HUES64 (cell line): ENCODE measurements at regions not wholly inside any gene's neighbourhood (a gene's known extent, or its start where the extent isn't known, plus 50 kb on each side); places are given as distances from the start of the nearest gene placed in this dataset.
A peak's percentile ranks its signal among the peaks of the same experiment; 100 is the strongest.
"Not testable (repeated sequence)": the region's sequence is repeated elsewhere in the genome, so short reads cannot be mapped to it uniquely, and the experiment has no call there.

Source experiments
- H3K27ac ChIP-seq: 2 replicates; pipeline ENCODE4 v1.7.0; 2013; ENCODE audit warnings: low read depth, low read length, inconsistent platforms
- H3K27me3 ChIP-seq: 2 replicates; pipeline ENCODE4 v1.6.1; 2013; ENCODE audit warnings: mild to moderate bottlenecking, low read length; ENCODE audit not compliant: insufficient read depth
- H3K36me3 ChIP-seq: 2 replicates; pipeline ENCODE4 v1.6.1; 2013; ENCODE audit warnings: mild to moderate bottlenecking, low read length; ENCODE audit not compliant: insufficient read depth
- H3K4me1 ChIP-seq: 2 replicates; pipeline ENCODE4 v1.6.1; 2013; ENCODE audit warnings: mild to moderate bottlenecking, low read length, moderate library complexity; ENCODE audit not compliant: insufficient read depth
- H3K4me3 ChIP-seq: 2 replicates; pipeline ENCODE4 v1.5.1; 2013; ENCODE audit warnings: mild to moderate bottlenecking, low read length, moderate library complexity
- H3K9ac ChIP-seq: 2 replicates; pipeline ENCODE4 v1.6.1; 2013; ENCODE audit warnings: mild to moderate bottlenecking, low read depth, low read length
- H3K9me3 ChIP-seq: 2 replicates; pipeline ENCODE4 v1.6.1; 2013; ENCODE audit warnings: low read depth, low read length; ENCODE audit not compliant: insufficient read depth
- WGBS: fragments of 150-250, 120-280 bp; methylation state at CpG from one replicate; pipeline ENCODE4 v1.1.7; 2013; ENCODE audit warnings: missing lambda C conversion rate; 5-methylcytosine and 5-hydroxymethylcytosine counted together

DNA sequence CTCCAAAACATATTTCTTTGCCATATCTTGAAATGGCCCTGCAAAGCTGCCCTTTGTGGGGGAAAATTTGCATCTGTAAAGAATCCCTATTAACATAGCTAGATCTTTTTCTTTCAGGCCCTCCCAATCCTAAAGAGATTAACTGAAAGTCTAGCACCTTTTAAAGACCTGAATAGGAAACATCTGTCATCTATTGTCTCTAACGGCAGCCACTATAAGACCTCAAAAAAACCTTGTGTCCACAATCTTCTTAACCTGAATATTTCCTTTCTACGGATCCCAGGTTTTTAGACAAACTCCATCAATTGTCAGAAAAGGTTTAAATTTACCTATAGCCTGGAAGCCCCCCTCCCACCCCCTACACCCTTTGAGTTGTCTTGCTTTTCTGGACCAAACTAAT lies 241.3 kb downstream of the NPR3 start:
- Histone ChIP-seq H3K4me1 (peaks cover 15% of the 10 kb centered on the region), H3K9me3 (peaks cover 14% of the 10 kb centered on the region), H3K27ac (peak overlapping the region; percentile 86)
- H3K9ac ChIP-seq, H3K4me3 ChIP-seq, H3K27me3 ChIP-seq, H3K36me3 ChIP-seq: not testable (repeated sequence)
- 45% methylated on average over 2 of the region's 2 CpGs for WGBS

DNA sequence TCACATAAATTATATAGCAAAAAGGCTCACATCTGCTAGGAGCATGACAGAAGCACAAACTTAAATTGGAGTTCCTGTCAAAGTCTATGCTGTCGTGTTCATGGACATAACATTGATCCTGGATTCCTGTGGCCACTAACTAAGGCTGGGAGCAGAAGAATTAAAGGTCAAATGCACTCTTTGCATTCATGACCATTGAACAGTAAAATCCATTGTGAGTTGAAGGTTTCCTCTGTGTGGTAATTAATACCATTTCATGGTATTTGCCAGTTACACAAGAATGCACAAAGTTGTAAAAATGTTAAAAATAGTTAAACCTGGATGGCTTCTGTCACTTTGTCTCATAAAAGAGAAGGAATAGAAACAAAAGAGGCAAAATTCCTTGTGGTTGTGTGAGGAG lies 242.6 kb downstream of the NPR3 start:
- WGBS: 84% methylated on average over 1 of the region's 1 CpG
- H3K27ac ChIP-seq: no peak overlapping the region
- H3K27me3 ChIP-seq: no peaks in the 10 kb centered on the region
- H3K36me3 ChIP-seq: 0 out of 2 replicates have a peak, but pooled peaks cover 3% of the 10 kb centered on the region
- peaks cover 15% of the 10 kb centered on the region for H3K4me1 ChIP-seq
- no peak overlapping the region for H3K9ac ChIP-seq
- H3K4me3 ChIP-seq: no peak overlapping the region
- peaks cover 14% of the 10 kb centered on the region for H3K9me3 ChIP-seq

- Histone ChIP-seq H3K4me1 (peaks cover 15% of the 10 kb centered on the region), H3K27me3 (no peaks in the 10 kb centered on the region), H3K36me3 (0 out of 2 replicates have a peak, but pooled peaks cover 3% of the 10 kb centered on the region), H3K9ac (no peak overlapping the region), H3K4me3 (no peak overlapping the region), H3K27ac (no peak overlapping the region), H3K9me3 (peaks cover 13% of the 10 kb centered on the region)
- 83% methylated on average over 1 of the region's 1 CpG for WGBS
Measured at GRCh38 chr5:32955814-32956213, 244.7 kb downstream of the NPR3 start.

DNA sequence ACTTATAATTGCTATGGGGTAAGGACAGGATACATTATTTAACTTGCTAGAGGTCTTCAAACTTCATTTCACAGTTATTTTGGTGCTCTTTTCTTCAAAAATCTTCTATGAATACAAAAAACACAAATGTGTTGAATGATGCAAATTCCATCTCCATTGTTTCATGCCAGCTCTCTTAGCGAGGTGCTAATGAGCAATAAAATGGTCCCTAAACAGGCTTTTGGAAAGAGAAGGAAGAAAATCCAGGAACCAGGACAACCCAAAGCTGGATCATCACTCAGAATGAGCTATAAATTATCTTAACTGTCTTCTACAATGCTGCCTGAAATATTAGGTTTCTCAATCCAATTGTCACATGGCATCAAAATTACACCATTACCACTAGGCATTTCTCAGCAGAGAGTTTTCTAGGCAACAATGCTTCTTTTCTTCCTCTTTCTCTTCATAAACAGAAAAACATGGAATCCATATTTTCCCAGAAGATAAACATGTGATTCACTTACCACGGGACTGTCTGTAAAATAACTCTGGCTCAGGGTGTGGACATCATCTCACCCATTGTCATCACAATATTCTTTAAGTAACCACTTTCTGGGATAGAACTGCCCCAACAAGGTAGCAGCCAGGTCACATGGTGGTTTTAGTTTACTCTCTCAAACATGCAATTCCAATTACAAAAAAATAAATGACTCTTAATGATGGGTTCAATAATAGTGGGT lies 249.4 kb downstream of the NPR3 start:
- 73% methylated on average over 2 of the region's 2 CpGs for WGBS
- H3K4me1 ChIP-seq: peaks cover 10% of the 10 kb centered on the region; the same call in 1 of the 2 replicates
- H3K36me3 ChIP-seq: no peaks in the 10 kb centered on the region
- no peak overlapping the region for H3K27ac ChIP-seq
- no peak overlapping the region for H3K9ac ChIP-seq
- no peak overlapping the region for H3K4me3 ChIP-seq
- no peaks in the 10 kb centered on the region for H3K27me3 ChIP-seq
- 0 out of 2 replicates have a peak, but pooled peaks cover 4% of the 10 kb centered on the region for H3K9me3 ChIP-seq

GRCh38 chr5:32961059-32961415 lies 249.9 kb downstream of the NPR3 start:
- Histone ChIP-seq H3K9me3 (0 out of 2 replicates have a peak, but pooled peaks cover 4% of the 10 kb centered on the region), H3K4me1 (peaks cover 10% of the 10 kb centered on the region; the same call in 1 of the 2 replicates), H3K4me3 (no peak overlapping the region), H3K9ac (no peak overlapping the region), H3K27ac (no peak overlapping the region), H3K36me3 (no peaks in the 10 kb centered on the region), H3K27me3 (no peaks in the 10 kb centered on the region)
- 91% methylated on average over 1 of the region's 1 CpG for WGBS

DNA sequence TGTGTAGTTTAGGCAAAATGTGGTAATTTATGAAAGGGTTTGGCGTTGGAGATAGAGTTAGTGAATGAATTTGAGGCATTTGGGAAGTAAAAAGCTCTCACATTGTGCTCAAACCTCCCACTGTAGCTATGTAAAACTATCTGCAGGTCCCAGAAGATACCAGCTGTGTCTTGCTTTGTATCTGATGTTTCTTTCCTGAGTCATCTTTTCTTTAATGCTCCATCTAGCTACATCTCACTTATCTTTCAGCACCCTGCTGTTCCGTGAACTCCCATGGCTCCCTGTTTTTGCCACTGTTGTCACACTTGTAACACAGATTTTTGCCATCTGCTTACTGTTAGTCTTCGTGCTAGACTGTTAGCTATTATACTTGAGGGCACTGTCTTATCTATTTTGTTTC lies 253.1 kb downstream of the NPR3 start:
- Histone ChIP-seq H3K4me1 (peaks cover 10% of the 10 kb centered on the region; the same call in 1 of the 2 replicates), H3K27me3 (no peaks in the 10 kb centered on the region), H3K9ac (no peak overlapping the region), H3K27ac (peak overlapping the region; percentile 44; the same call in 1 of the 2 replicates), H3K36me3 (no peaks in the 10 kb centered on the region), H3K9me3 (0 out of 2 replicates have a peak, but pooled peaks cover 4% of the 10 kb centered on the region), H3K4me3 (no peak overlapping the region)
- WGBS: 54% methylated on average over 3 of the region's 3 CpGs

- no peak overlapping the region for H3K4me3 ChIP-seq
- H3K4me1 ChIP-seq: peaks cover 2% of the 10 kb centered on the region; the same call in 1 of the 2 replicates
- H3K9me3 ChIP-seq: no peaks in the 10 kb centered on the region
- no peaks in the 10 kb centered on the region for H3K36me3 ChIP-seq
- no peaks in the 10 kb centered on the region for H3K27me3 ChIP-seq
- H3K9ac ChIP-seq: no peak overlapping the region
- no peak overlapping the region for H3K27ac ChIP-seq
Measured at GRCh38 chr5:32973646-32974045, 262.5 kb downstream of the NPR3 start.

DNA sequence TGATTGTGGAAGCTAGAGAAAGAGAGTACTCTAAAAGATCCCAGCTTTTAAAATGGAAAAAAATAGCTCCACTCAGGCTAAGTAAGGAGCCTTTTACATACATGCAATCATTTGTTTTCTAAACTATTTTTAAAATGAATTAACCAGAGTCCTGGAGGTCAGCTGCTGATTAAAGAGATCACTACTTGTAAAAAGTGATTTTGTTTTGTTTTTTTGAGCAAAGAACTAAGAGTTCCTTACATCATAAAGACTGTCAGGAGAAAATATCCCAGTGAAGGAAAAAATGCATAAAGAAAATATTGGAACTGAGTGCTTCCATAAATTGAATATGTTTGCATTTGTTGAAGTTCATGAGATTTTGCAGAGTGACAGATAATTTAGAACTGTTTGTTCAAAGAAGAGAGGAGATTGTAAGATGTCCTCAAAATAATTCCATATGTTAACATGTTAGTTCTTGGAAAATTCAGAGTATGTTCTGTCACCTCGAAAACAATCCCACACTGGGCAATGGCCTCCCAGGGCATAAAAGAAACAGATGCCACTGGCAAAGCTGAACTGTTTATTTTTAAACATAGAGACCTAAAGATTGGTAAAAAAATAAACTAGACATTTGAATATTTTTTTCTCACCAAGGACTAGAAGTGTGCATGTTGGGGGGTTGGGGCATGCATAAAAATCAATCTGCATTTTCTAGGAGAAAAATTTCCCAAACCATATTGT lies 264.7 kb downstream of the NPR3 start:
- Histone ChIP-seq H3K9me3 (no peaks in the 10 kb centered on the region), H3K27me3 (no peaks in the 10 kb centered on the region), H3K4me3 (no peak overlapping the region), H3K36me3 (no peaks in the 10 kb centered on the region), H3K27ac (no peak overlapping the region), H3K9ac (no peak overlapping the region), H3K4me1 (peaks cover 5% of the 10 kb centered on the region; the same call in 1 of the 2 replicates)
- WGBS: 100% methylated on average over 1 of the region's 1 CpG

DNA sequence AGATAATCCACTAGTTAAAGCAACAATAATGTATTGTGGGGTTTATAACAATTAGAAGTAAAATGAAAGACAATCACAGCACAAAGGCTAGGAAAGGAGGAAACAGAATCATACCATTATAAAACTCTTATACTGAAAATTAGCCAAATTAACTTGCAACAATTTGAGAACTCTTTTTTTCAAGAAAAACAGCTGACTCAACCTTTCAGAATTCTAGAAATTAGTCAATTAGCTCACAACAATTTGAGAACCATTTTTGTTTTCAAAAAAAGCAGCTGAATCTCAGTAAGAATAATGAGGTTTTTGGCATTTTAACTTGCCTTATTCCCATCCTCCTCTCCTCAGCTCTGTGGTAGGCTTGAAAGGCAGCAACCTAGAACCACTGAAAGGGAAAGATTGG lies 269.9 kb downstream of the NPR3 start:
- Histone ChIP-seq H3K9ac (no peak overlapping the region), H3K27ac (no peak overlapping the region), H3K4me3 (no peak overlapping the region), H3K9me3 (0 out of 2 replicates have a peak, but pooled peaks cover 6% of the 10 kb centered on the region), H3K27me3 (no peaks in the 10 kb centered on the region), H3K4me1 (peaks cover 5% of the 10 kb centered on the region; the same call in 1 of the 2 replicates), H3K36me3 (no peaks in the 10 kb centered on the region)

- H3K27ac ChIP-seq: no peak overlapping the region
- 0 out of 2 replicates have a peak, but pooled peaks cover 6% of the 10 kb centered on the region for H3K9me3 ChIP-seq
- no peak overlapping the region for H3K9ac ChIP-seq
- no peaks in the 10 kb centered on the region for H3K27me3 ChIP-seq
- WGBS: 94% methylated on average over 4 of the region's 4 CpGs
- H3K4me1 ChIP-seq: no peaks in the 10 kb centered on the region
- no peak overlapping the region for H3K4me3 ChIP-seq
- no peaks in the 10 kb centered on the region for H3K36me3 ChIP-seq
Measured at GRCh38 chr5:32984851-32985610, 273.9 kb downstream of the NPR3 start.

- WGBS: 93% methylated on average over 5 of the region's 5 CpGs
- Histone ChIP-seq H3K27me3 (no peaks in the 10 kb centered on the region), H3K4me1 (peaks cover 4% of the 10 kb centered on the region; the same call in 1 of the 2 replicates), H3K27ac (no peak overlapping the region), H3K9ac (no peak overlapping the region), H3K9me3 (no peaks in the 10 kb centered on the region), H3K36me3 (no peaks in the 10 kb centered on the region), H3K4me3 (no peak overlapping the region)
Measured at GRCh38 chr5:32989815-32990214, 278.7 kb downstream of the NPR3 start.
